CD14-positive monocyte (primary cell): ENCODE measurements at regions not wholly inside any gene's neighbourhood (a gene's known extent, or its start where the extent isn't known, plus 50 kb on each side); places are given as distances from the start of the nearest gene placed in this dataset.

Experiments
- DNase-seq, 3 donors: peaks; one replicate each; pipeline ENCODE4 v3.0.0-alpha.2; 2011 to 2022
- H2AFZ ChIP-seq: 2 replicates; pipeline ENCODE4 v1.6.0; 2012; ENCODE audit warnings: mild to moderate bottlenecking, low read depth, low read length, inconsistent platforms; ENCODE audit not compliant: insufficient read depth, poor library complexity, severe bottlenecking
- H3K27ac ChIP-seq, 2 donors: 1 replicate in 1 of 2; 2 replicates in 1 of 2; pipeline ENCODE4 v1.5.1; 2012 to 2013; ENCODE audit warnings: low read length in 2 of 2, control low read depth in 1 of 2, inconsistent platforms in 1 of 2, low read depth in 1 of 2, mild to moderate bottlenecking in 1 of 2
- H3K27me3 ChIP-seq, 2 donors: one replicate each; pipeline versions ENCODE4 v1.6.0 to v1.6.1; 2011 to 2013; ENCODE audit warnings: low read length in 2 of 2; ENCODE audit not compliant: control insufficient read depth in 2 of 2, insufficient read depth in 2 of 2
- H3K36me3 ChIP-seq, 2 donors: replicated peaks in 1 of 2; 1 replicate in 1 of 2; 2 replicates in 1 of 2; pipeline versions ENCODE4 v1.5.1 to v1.6.1; 2012 to 2013; ENCODE audit warnings: low read length in 2 of 2, control low read depth in 1 of 2, inconsistent platforms in 1 of 2, mild to moderate bottlenecking in 1 of 2; ENCODE audit not compliant: insufficient read depth in 2 of 2, control insufficient read depth in 1 of 2
- H3K4me1 ChIP-seq, 2 donors: 1 replicate in 1 of 2; 2 replicates in 1 of 2; pipeline versions ENCODE4 v1.5.1 to v1.6.1; 2012 to 2013; ENCODE audit warnings: low read length in 2 of 2, control low read depth in 1 of 2, inconsistent platforms in 1 of 2, mild to moderate bottlenecking in 1 of 2, moderate library complexity in 1 of 2; ENCODE audit not compliant: insufficient read depth in 2 of 2, control insufficient read depth in 1 of 2
- H3K4me2 ChIP-seq: replicated peaks from 2 replicates; pipeline ENCODE3; 2012; ENCODE audit warnings: low read length, moderate library complexity, mild to moderate bottlenecking; ENCODE audit not compliant: poor library complexity, severe bottlenecking; ENCODE audit errors: extremely low read depth
- H3K4me3 ChIP-seq, 3 experiments: fragments of 200-600 bp in 1 of 3; sonication (generic) in 1 of 3; replicated peaks in 1 of 3; 1 replicate in 2 of 3; 2 replicates in 1 of 3; pipeline ENCODE4 v1.5.1; 2011 to 2013; ENCODE audit warnings: low read length in 3 of 3, mild to moderate bottlenecking in 3 of 3, control low read depth in 2 of 3, low read depth in 2 of 3, inconsistent platforms in 1 of 3, moderate library complexity in 1 of 3
- H3K79me2 ChIP-seq: 2 replicates; pipeline ENCODE4 v1.6.0; 2012; ENCODE audit warnings: mild to moderate bottlenecking, control low read depth, inconsistent platforms, low read length, moderate library complexity; ENCODE audit not compliant: insufficient read depth
- H3K9ac ChIP-seq: 2 replicates; pipeline ENCODE4 v1.6.0; 2017; ENCODE audit warnings: low read length, mild to moderate bottlenecking; ENCODE audit not compliant: insufficient read depth, poor library complexity, severe bottlenecking
- H3K9me3 ChIP-seq, 2 donors: replicated peaks in 1 of 2; 1 replicate in 1 of 2; 2 replicates in 1 of 2; pipeline versions ENCODE4 v1.5.1 to v1.6.1; 2012 to 2013; ENCODE audit warnings: low read length in 2 of 2, control low read depth in 1 of 2; ENCODE audit not compliant: control insufficient read depth in 1 of 2, insufficient read depth in 1 of 2
- H4K20me1 ChIP-seq: 2 replicates; pipeline ENCODE4 v1.6.0; 2012; ENCODE audit warnings: mild to moderate bottlenecking, low read length, control low read depth, moderate library complexity; ENCODE audit not compliant: insufficient read depth
- H3K27ac Mint-ChIP-seq, 7 donors: one replicate each; pipeline ENCODE4 v1.8.0; 2020; ENCODE audit warnings: mild to moderate bottlenecking in 7 of 7, mixed read lengths in 7 of 7, moderate library complexity in 6 of 7, inconsistent platforms in 2 of 7
- H3K27me3 Mint-ChIP-seq, 3 donors: one replicate each; pipeline ENCODE4 v1.8.0; 2021 to 2022; ENCODE audit warnings: low read depth in 3 of 3, mild to moderate bottlenecking in 3 of 3, mixed read lengths in 3 of 3, moderate library complexity in 3 of 3, inconsistent platforms in 1 of 3
- H3K36me3 Mint-ChIP-seq, 2 donors: one replicate each; pipeline ENCODE4 v1.8.0; 2020; ENCODE audit warnings: mixed read lengths in 2 of 2, inconsistent platforms in 1 of 2, mild to moderate bottlenecking in 1 of 2
- H3K4me1 Mint-ChIP-seq: one replicate; pipeline ENCODE4 v1.8.0; 2020; ENCODE audit warnings: mild to moderate bottlenecking, mixed read lengths
- H3K4me3 Mint-ChIP-seq, 2 donors: one replicate each; pipeline ENCODE4 v1.8.0; 2020; ENCODE audit warnings: mild to moderate bottlenecking in 2 of 2, mixed read lengths in 2 of 2, moderate library complexity in 1 of 2
- H3K9me3 Mint-ChIP-seq, 7 donors: one replicate each; pipeline ENCODE4 v1.8.0; 2020 to 2022; ENCODE audit warnings: mixed read lengths in 7 of 7, mild to moderate bottlenecking in 6 of 7, moderate library complexity in 6 of 7, inconsistent platforms in 2 of 7
- CTCF ChIP-seq: fragments of 200-600 bp; IDR thresholded peaks from one replicate; pipeline ENCODE4 v1.8.0; 2022; ENCODE audit warnings: antibody characterized with exemption, mild to moderate bottlenecking
- WGBS: methylation state at CpG from one replicate; pipeline ENCODE4 v1.1.5; 2013; ENCODE audit warnings: missing lambda C conversion rate; ENCODE audit not compliant: insufficient coverage; 5-methylcytosine and 5-hydroxymethylcytosine counted together
- intact Hi-C, 2 donors: fragments of 100-400 bp; cut with micrococcal nuclease; formaldehyde crosslinking; loops; one replicate each; pipeline versions ENCODE4 v1.15.0 to v1.15.1; 2023

GRCh38 chr15:29356786-29357185 is 87.2 kb upstream of the NSMCE3 start:
- peaks cover 0 to 2% (median 0%) of the 10 kb centered on the region in 7 donors for H3K9me3 Mint-ChIP-seq
- Histone ChIP-seq H3K27me3 (no peaks in the 10 kb centered on the region), H3K36me3 (no peaks in the 10 kb centered on the region), H3K79me2 (no peaks in the 10 kb centered on the region), H3K9me3 (no peaks in the 10 kb centered on the region), H3K4me1 (no peaks in the 10 kb centered on the region), H3K27ac (no peak overlapping the region), H2AFZ (no peak overlapping the region), H3K4me2 (no peak overlapping the region), H3K9ac (no peak overlapping the region), H3K4me3 (no peak overlapping the region), H4K20me1 (no peaks in the 10 kb centered on the region)
- no CpG with 5 or more reads among the region's 1 CpG for WGBS
- no peak overlapping the region for H3K27ac Mint-ChIP-seq
- intact Hi-C loops = no loop called here
- DNase-seq = no peak
- H3K27me3 Mint-ChIP-seq = peaks cover 2 to 3% (median 2%) of the 10 kb centered on the region in 3 donors
- H3K4me1 Mint-ChIP-seq = no peaks in the 10 kb centered on the region
- TF ChIP-seq CTCF = no peak
- H3K4me3 Mint-ChIP-seq = no peak overlapping the region
- no peaks in the 10 kb centered on the region for H3K36me3 Mint-ChIP-seq

- Histone ChIP-seq H3K36me3 (no peaks in the 10 kb centered on the region), H3K9me3 (no peaks in the 10 kb centered on the region), H3K27ac (no peak overlapping the region), H2AFZ (no peak overlapping the region), H3K4me2 (no peak overlapping the region), H3K9ac (no peak overlapping the region), H3K4me1 (no peaks in the 10 kb centered on the region), H3K79me2 (no peaks in the 10 kb centered on the region), H4K20me1 (no peaks in the 10 kb centered on the region), H3K4me3 (no peak overlapping the region), H3K27me3 (no peaks in the 10 kb centered on the region)
- no CpG with 5 or more reads among the region's 1 CpG for WGBS
- Mint-ChIP-seq H3K27me3 (peaks cover 2 to 3% (median 2%) of the 10 kb centered on the region in 3 donors), H3K4me3 (no peak overlapping the region), H3K36me3 (no peaks in the 10 kb centered on the region), H3K9me3 (peaks cover 0 to 2% (median 0%) of the 10 kb centered on the region in 7 donors), H3K4me1 (no peaks in the 10 kb centered on the region), H3K27ac (no peak overlapping the region)
- DNase-seq = no peak
- intact Hi-C loops = no loop called here
- no peak for TF ChIP-seq CTCF
These were observed 85.9 kb upstream of the NSMCE3 start for GRCh38 chr15:29355477-29355876.
